Dedifferentiated amniotic fluid mesenchymal stem cell (primary cell): ENCODE measurements at regions not wholly inside any gene's neighbourhood (a gene's known extent, or its start where the extent isn't known, plus 50 kb on each side); places are given as distances from the start of the nearest gene placed in this dataset.

Experiments
- DNase-seq: peaks from one replicate; pipeline ENCODE4 v3.0.0-alpha.2; 2016; ENCODE audit errors: extremely low spot score

GRCh38 chr18:78362198-78362597, 617.4 kb upstream of the SALL3 start:
- DNase-seq = no peak

- no peak for DNase-seq
These were observed 615.8 kb upstream of the SALL3 start for GRCh38 chr18:78363556-78364387.

GRCh38 chr18:78364388-78364960, 615.1 kb upstream of the SALL3 start:
- no peak for DNase-seq

GRCh38 chr18:78367996-78368395, 611.6 kb upstream of the SALL3 start:
- DNase-seq = no peak

- DNase-seq = no peak
These were observed 610.9 kb upstream of the SALL3 start for GRCh38 chr18:78368726-78369125.

- no peak for DNase-seq
These were observed 603.6 kb upstream of the SALL3 start for GRCh38 chr18:78376046-78376445.

GRCh38 chr18:78378403-78378802, 601.2 kb upstream of the SALL3 start:
- DNase-seq = no peak

GRCh38 chr18:78378983-78379382, 600.6 kb upstream of the SALL3 start:
- DNase-seq = no peak

- no peak for DNase-seq
These were observed 589.2 kb upstream of the SALL3 start for GRCh38 chr18:78390348-78390951.

- no peak for DNase-seq
These were observed 588.7 kb upstream of the SALL3 start for GRCh38 chr18:78390952-78391348.

GRCh38 chr18:78393086-78393862, 586.3 kb upstream of the SALL3 start:
- DNase-seq = no peak

GRCh38 chr18:78396077-78396476, 583.5 kb upstream of the SALL3 start:
- DNase-seq = no peak

GRCh38 chr18:78396756-78397155, 582.9 kb upstream of the SALL3 start:
- DNase-seq = no peak

GRCh38 chr18:78399992-78400503, 579.6 kb upstream of the SALL3 start:
- no peak for DNase-seq

GRCh38 chr18:78402440-78402839, 577.2 kb upstream of the SALL3 start:
- no peak for DNase-seq

GRCh38 chr18:78402966-78403365, 576.7 kb upstream of the SALL3 start:
- no peak for DNase-seq

GRCh38 chr18:78403371-78403770, 576.2 kb upstream of the SALL3 start:
- no peak for DNase-seq

- DNase-seq = no peak
These were observed 573.9 kb upstream of the SALL3 start for GRCh38 chr18:78405763-78406162.

GRCh38 chr18:78406743-78407465, 572.7 kb upstream of the SALL3 start:
- no peak for DNase-seq

- no peak for DNase-seq
These were observed 572.2 kb upstream of the SALL3 start for GRCh38 chr18:78407466-78407844.

GRCh38 chr18:78408623-78409022, 571.0 kb upstream of the SALL3 start:
- no peak for DNase-seq
